ENCODE measurements at regions not wholly inside any gene's neighbourhood (a gene's known extent, or its start where the extent isn't known, plus 50 kb on each side); places are given as distances from the start of the nearest gene placed in this dataset.
"Not testable (repeated sequence)": the region's sequence is repeated elsewhere in the genome, so short reads cannot be mapped to it uniquely, and the experiment has no call there.

- no peak for DNase-seq
Measured at GRCh38 chr2:51368250-51368649, 336.3 kb upstream of the NRXN1 start.

GRCh38 chr2:51350100-51350499 is 318.2 kb upstream of the NRXN1 start:
- DNase-seq: no peak

- DNase-seq: no peak
Measured at GRCh38 chr2:51344886-51345285, 313.0 kb upstream of the NRXN1 start.

GRCh38 chr2:51335087-51336058 is 303.4 kb upstream of the NRXN1 start:
- no peak for DNase-seq

- no peak for DNase-seq
Measured at GRCh38 chr2:51329512-51329911, 297.6 kb upstream of the NRXN1 start.

GRCh38 chr2:51324051-51324450 is 292.1 kb upstream of the NRXN1 start:
- DNase-seq: no peak

- DNase-seq: no peak
Measured at GRCh38 chr2:51322613-51323012, 290.7 kb upstream of the NRXN1 start.

- no peak for DNase-seq
Measured at GRCh38 chr2:51304311-51304710, 272.4 kb upstream of the NRXN1 start.

- no peak for DNase-seq
Measured at GRCh38 chr2:51301381-51301780, 269.4 kb upstream of the NRXN1 start.

GRCh38 chr2:51299370-51299769 is 267.4 kb upstream of the NRXN1 start:
- no peak for DNase-seq

- DNase-seq: no peak
Measured at GRCh38 chr2:51297488-51297887, 265.6 kb upstream of the NRXN1 start.

GRCh38 chr2:51293566-51294200 is 261.8 kb upstream of the NRXN1 start:
- DNase-seq: no peak

GRCh38 chr2:51291762-51292551 is 260.0 kb upstream of the NRXN1 start:
- DNase-seq: no peak

GRCh38 chr2:51290725-51291124 is 258.8 kb upstream of the NRXN1 start:
- no peak for DNase-seq

- no peak for DNase-seq
Measured at GRCh38 chr2:51289045-51289444, 257.1 kb upstream of the NRXN1 start.

- DNase-seq: no peak
Measured at GRCh38 chr2:51268191-51268590, 236.3 kb upstream of the NRXN1 start.

- DNase-seq: no peak
Measured at GRCh38 chr2:51265539-51265938, 233.6 kb upstream of the NRXN1 start.

- no peak for DNase-seq
Measured at GRCh38 chr2:51263951-51264350, 232.0 kb upstream of the NRXN1 start.

- not testable (repeated sequence) for DNase-seq
Measured at GRCh38 chr2:51263101-51263500, 231.2 kb upstream of the NRXN1 start.

- no peak for DNase-seq
Measured at GRCh38 chr2:51258301-51258700, 226.4 kb upstream of the NRXN1 start.

GRCh38 chr2:51256736-51257135 is 224.8 kb upstream of the NRXN1 start:
- DNase-seq: no peak

GRCh38 chr2:51251356-51251755 is 219.4 kb upstream of the NRXN1 start:
- no peak for DNase-seq

GRCh38 chr2:51247252-51247805 is 215.4 kb upstream of the NRXN1 start:
- no peak for DNase-seq
